Stimulated activated CD4-positive, alpha-beta T cell treated with anti-CD3 and anti-CD28 coated beads, TNF-alpha, amount 100 ng/mL, for 24 hours (primary cell): ENCODE measurements at regions not wholly inside any gene's neighbourhood (a gene's known extent, or its start where the extent isn't known, plus 50 kb on each side); places are given as distances from the start of the nearest gene placed in this dataset.
A peak's percentile ranks its signal among the peaks of the same experiment; 100 is the strongest.
"Not testable (repeated sequence)": the region's sequence is repeated elsewhere in the genome, so short reads cannot be mapped to it uniquely, and the experiment has no call there.

Experiments used
- DNase-seq, 3 experiments: peaks; one replicate each; pipeline ENCODE4 v3.0.0-alpha.2; 2020; ENCODE audit warnings: low read depth in 3 of 3

DNA sequence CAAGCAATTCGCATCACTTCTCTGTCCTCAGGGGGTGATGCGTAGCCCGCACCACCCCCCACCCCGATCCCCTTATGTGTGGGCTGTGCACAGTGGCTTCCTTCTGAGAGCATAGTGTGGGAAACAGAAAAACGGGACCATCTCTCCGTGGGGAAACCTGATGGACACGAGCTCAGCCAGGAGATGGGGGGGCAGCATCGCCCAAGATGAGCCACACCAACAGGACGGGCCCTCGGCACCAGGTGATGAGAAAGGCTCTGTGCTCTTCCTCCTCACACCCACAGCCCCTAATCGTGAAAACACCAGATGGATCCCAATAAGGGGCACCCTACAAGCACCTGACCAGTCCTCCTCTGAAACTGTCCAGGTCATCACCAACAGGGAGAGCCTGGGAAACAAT, 153.6 kb downstream of the SHANK2 start:
- no peak for DNase-seq

DNA sequence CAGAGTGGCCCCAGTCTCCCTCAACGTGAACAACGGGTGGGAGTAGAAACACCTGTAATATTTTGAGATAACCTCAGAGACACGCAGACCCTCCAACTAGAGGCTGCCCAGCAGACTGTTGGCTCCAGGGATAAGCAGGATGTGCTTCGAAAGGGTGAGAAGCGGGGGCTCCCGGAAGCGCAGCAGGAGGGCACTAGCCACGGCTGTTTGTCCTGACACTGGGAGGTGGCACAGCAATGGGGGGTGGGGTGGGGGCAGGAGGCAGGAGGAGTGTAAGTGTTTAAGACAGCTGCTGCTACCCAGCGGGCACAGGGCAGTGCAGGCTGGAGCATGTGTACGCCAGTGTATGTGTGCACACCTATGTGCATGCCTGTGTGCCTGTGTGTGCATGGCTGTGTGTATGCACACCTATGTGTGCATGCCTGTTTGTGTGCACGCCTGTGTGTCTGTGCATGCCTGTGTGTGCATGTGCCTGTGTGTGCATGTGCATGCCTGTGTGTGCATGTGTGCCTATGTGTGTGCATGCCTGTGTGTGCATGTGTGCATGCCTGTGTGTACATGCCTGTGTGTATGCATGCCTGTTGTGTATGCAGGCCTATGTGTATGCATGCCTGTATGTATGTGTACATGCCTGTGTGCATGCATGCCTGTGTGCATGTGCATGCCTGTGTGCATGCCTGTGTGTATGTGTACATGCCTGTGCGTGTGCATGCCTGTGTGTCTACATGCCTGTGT, 154.7 kb downstream of the SHANK2 start:
- no peak for DNase-seq

DNA sequence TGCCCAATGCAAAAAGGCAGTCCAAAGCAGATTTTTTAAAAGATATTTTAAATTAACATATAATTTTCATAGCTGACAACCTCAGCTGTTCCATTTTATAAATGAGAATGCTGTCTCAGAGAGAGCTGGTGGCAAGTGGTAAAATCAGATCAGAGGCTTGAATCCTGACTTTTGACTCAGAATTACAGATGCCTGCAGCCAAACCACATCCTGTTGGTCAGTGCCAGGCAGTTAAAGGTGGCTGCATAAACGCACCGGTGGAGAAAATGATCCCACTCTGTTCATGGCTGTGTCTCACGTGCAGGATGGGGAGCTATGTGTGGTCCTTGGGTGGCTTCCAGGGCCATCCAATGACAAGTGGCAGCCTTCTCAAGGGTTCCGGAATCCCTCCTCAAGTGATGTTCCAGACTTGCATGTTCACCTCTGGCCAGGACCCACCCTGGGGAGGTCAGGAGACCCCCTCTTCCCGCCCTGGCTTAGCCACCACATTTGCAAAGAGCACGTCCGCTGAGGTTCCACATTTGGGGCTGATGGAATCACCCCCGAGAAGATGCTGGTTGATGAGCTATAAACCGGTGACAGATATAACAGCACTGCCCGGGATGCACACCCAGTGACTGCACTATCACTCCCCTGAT, 155.5 kb downstream of the SHANK2 start:
- DNase-seq: no peak

DNA sequence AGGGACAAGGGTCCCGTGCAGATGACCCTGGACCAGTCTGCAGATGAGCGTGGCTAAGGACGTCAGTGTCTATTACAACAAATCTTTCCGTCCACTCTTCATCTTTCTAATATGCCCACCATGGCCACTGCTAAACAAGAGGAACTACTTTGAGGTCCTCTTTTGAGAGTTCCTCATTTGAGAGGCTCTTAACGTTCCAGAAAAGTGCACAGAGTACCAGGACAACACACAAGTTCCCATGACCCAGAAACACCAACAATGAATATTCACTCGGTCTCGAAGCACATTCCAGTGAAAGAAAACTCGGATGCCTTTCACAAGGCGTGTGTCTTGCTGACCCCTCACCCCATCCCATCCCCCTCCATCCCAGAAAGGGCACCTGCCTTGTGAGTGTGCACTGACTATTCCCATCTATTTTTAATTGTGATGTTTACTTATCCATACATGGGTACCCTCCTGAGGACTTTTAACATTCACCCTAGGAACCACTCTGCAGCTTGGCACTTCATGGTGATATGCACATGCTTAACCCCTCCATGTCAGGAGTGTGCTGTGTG, 157.0 kb downstream of the SHANK2 start:
- no peak for DNase-seq

DNA sequence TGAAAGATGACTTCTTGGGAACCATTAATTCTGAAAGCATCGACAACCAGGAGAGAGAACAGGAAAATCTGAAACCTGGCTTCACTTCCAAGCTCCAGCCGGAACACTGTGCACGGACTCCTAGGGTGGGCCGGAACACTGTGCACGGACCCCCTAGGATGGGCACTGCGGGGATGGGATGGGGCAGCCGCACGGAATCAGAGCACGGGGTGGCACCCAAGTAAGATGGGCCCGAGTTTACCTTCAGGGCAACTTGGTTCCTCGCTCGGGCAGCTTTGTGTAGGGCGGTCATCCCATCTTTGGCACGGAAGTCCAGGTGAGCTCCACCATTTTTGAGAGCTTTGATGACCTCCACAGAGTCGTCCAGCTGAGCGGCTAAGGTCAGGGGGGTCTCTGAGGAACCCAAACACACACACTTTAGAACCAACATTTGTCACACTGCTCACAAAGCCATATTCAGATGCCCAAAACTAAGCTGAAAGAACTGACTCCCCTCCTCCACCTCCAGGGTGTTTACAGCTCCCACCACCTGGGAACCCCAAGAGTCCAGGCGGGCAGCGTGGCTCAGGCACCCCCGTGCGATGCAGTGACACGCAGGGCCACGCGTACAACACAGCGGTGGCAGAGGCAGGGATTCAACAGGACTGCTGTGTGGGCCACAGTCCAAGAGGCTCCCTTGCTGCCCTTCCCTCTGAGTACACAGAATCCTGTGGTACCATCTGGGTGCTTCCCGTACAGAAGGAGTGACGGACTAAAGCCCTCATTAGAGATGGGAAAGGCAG, 157.9 kb downstream of the SHANK2 start:
- no peak for DNase-seq

DNA sequence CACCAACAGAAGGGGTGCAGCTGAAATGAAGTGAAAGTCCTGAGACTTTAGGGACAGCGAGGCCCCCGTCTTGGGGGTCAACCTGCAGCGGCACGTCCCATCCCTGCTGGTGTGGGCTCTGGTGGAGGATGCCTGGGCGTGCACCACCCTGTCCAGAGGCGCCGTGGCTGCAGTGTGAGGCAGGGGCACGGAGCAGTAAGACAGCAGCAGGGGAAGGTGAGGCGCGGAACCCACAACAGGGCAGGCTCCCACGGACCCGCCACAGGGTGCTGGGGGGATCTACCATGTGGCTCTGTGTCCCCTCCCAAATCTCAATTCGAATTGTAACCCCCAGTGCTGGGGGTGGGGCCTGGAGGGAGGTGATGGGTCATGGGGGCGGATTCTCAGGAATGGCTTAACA, 158.6 kb downstream of the SHANK2 start:
- no peak for DNase-seq

DNA sequence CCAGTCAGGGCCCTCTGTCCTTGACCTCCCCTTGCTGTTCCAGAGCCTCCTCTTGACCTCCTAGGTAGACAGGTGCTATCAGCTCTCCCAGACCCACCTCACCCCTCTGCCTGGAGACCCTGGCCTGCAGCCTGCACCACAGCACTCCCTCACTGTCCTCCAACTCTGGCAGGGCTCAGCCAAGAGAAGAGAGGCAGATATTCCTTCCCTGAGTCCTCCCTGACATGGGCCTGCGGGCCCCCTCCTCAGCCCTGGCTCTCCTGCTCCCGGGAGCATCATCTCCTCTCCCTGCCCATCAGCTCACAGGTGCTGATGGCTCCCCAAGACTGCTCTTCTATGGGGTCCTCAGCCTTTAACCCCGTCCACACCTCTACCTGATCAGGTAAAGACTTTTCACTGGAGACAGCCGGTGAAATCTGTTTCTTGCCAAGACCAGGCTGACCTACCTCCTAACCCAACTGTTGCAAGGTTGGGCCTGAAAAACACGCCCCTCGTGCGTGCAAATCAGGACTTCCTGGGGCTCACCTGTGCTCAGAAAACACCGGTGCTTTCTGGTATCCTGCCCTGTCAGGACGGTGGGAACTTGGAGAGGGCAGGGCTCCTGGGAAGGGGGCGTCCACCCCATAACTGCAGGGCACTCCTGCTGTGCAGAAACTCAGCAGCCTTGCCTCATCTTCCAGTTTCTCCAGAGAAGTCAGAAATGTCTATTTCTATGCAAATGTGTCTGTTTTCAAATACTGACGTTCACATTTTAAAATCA, 160.7 kb downstream of the SHANK2 start:
- DNase-seq: no peak

DNA sequence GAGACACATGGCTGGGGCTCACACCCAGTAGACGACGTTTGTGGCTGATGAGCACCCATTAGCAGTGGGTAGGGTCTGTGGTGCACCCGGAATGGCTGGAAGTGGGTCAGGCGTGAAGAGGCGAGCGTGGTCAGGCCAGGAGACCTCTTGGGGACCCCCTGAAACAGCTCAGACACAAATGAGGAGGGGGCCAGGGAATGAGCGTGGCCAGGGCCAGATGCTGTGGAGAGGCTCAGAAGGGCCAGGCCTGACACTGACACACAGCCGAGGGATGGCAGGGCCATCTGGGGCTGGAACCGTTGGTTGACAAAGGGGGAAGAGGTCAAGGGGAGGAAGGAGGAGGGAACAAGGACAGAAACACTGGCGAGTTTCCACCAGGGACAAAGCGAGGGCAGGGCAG, 162.8 kb downstream of the SHANK2 start:
- DNase-seq: no peak

DNA sequence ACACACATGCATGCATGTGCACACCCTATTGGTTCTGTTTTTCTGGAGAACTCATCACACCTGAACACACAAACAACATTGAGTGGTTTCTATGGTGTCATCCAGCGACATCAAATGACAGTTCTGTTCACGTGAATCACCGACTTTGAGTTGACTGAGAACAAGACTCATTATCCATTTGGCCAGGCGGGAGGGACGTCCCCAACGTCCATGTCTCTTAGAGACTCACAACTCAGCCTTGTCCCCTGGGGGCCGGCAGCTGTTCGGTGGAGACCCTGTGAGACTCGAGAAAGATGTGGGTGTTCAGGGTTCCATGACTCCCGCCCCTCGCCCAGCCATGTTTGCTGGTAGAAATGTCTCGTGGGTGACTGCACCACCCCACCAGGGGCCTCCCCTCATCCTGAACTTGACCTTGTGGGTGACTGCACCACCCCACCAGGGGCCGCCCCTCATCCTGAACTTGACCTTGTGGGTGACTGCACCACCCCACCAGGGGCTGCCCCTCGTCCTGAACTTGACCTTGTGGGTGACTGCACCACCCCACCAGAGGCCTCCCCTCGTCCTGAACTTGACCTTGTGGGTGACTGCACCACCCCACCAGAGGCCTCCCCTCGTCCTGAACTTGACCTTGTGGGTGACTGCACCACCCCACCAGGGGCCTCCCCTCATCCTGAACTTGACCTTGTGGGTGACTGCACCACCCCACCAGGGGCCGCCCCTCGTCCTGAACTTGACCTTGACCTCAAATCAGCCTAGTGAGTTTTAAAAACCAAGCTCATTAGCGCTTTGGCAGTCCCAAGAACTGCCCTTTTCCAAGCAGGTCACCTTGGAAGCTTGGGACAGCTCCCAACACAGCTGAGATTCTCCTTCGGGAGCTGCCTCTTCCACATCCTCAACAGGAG, 163.8 kb downstream of the SHANK2 start:
- not testable (repeated sequence) for DNase-seq

DNA sequence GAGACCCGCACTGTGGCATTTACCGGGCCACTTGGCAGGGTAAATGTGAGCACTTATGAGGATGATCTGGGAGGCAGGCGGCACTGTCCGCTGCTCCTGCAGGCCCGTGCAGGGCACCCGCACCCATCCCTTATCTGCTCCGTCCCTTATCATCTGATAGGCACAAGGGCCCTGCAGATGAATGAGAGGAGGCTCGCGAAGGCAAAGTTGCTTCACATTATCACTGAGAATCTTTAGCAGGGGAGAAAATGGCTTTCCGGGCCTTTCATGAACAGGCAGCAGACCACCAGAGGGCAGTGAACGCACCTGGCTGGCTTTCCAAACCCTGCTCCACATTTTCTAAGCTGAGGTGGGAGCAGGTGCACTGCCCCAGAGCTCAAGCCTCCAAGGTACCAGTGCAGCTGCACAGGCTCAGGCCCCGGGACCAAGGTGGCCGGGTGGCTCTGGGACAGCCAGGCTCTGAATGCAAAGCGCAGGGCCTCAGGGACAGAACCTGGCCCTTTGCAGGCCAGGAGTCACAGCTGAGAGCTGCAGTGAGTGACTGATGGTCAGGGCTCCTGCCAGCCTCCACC, 165.6 kb downstream of the SHANK2 start:
- DNase-seq: peak in 1 of 3 experiments; percentile 1

DNA sequence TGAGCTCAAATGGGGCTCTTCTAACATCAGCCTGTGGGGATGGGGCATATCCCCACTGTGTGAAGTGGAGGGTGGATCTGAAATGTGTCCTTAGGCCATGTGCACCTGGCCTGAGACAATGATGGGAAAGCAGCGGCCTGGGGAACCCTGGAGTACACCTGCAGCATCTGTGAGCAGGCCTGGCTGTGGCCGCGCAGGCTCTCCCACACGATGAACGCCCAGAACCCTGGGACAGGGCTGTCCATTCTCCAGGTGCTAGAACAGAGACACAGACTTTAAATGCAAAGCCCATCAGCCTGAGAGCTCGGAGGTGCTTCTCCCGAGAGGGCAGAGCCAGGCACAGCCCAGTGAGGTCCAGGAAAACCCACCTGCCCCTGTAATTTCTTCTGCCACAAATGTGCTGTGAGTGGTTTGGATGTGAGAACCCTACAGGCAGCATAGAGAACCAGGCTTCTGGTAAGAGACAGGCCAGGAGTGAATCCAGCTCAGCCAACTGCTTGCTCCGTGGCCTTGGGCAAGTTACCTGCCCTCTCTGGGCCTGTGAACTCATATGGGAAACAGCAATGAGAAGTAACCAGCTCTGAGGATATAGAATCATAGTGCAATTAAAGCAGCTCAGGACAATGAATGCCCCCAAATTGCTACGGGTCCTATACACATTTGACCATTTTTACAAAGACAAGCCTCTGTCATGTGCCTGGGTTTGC, 167.9 kb downstream of the SHANK2 start:
- no peak for DNase-seq

DNA sequence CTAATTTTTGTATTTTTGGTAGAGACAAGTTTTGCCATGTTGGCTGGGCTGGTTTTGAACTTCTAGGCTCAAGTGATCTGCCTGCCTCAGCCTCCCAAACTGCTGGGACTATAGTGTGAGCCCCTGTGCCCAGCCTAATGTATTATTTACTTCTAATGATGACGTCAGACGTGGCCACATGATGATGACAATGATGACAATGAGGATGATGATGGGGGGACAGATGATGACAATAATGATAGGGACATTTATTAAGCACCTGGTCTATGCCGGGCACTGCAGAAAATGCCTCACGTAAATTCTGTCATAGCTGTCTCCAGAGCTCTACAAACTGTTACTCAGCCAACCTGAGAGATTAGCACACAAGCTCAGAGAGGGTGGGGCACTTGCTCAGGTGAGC, 169.3 kb downstream of the SHANK2 start:
- no peak for DNase-seq

DNA sequence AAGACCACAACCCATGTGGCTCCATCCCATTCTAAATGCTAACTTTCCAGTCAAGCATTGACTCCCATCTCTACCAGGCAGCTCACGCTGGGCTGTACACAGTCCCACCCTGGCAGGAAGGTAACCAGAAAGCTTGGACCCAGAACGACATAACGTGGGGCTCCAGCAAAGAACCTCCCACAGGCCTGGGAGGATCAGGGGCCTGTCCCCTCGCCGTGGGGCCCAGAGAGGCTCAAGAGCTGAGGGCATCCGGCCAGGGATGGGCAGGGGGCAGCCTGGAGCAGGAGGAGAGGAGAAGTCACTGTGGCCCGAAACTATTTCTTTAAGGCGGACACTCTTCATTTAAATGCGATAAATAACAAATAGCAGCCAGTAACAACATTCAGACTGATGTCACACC, 169.9 kb downstream of the SHANK2 start:
- DNase-seq: no peak

DNA sequence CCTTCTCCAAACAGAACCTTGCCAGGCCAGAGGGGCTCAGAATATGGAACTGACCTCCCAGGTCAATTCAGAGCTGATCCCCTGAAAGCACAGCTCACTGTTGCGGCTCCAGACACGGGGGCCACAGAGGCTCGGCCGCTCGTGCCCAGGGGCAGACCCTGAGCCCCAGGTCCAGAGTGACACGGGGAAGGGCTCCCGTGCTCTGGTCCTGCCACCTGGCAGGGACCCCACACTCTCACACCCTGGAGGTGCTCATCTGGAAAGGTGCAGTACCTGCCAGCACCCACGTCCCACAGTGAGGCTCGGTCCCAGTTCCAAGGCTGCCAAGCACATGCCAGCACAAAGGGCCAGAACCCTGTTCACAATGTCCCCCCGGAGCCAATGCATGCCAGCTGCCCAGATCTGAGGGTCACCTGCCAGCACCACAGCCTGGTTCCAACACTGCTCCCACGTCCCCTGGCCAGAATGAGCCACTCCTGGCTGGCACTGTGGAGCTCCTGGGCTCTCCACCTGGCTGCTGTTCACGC, 170.6 kb downstream of the SHANK2 start:
- no peak for DNase-seq

DNA sequence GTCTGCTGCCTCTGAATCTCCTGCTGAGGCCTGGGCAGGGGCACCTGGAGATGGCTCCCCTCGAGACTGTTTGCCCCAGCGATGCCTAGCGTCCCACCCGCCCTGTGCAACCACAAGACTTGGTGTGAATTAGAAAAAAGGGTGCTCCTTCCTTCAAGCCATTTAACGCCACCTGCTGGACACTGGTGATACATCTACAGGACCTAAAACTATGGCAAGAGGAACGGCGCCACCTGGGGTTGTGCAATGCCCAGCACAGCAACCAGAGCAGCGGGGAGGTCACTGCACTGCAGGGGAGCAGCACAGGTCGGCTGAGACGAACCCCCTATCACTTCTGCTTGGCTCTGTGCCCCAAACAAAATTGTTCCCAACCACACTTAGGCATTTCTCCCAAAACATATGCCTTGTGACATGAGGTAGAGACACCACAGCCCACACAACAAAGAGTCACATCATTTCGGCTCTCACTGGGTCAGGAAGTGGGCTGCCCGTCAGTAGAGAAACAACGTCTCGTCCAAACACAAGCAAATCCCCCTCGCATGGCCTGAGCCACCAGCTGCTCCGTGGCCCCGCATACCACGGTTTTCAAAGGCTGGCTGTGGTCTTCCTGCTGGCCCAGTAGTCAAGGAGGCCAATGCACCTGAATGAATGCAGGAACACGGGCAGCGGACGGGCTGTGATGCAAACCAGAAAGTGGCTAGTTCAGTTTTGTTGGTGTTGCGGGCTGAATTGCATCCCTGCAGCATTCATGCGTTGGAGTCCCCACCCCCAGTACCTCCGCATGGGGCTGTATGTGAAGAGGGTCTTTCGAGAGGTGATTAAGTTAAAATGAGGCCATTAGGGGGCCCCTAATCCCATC, 171.9 kb downstream of the SHANK2 start:
- DNase-seq: peak; percentile 5 to 51 (median 16)

DNA sequence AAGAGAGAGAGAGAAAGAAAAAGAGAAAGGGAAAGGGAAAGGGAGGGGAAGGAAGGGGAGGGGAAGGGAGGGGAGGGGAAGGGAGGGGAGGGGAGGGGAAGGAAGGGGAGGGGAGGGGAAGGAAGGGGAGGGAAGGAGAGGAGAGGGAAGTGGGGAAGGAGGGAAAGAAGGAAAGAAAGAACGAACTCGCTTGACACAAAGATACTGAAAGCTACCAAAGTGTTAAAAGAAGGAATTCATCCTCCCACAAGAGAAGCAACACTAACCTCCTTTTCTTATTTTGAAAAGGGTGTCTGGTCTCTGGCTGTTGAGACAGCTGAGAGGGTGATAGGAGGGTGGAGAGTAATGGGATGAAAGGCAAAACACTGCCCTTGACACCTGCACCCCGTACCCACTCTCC, 172.6 kb downstream of the SHANK2 start:
- no peak for DNase-seq

DNA sequence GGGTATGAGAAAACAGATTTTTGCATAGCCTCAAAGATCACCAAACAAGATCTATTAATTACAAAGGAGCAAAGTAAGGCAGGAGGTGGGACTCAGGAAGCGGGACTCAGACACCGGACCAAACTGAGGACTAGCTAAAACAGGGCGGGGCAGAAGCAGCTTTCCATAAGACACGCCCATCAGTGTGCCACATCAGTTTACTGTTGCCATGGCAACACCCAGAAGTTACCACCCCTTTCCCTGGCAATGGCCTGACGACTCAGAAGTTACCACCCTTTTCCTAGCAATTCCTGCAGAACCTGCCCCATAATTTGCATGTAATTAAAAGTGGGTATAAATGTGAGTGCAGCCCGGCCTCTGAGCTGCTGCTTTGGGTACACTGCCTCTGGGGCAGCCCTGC, 173.9 kb downstream of the SHANK2 start:
- DNase-seq: no peak

DNA sequence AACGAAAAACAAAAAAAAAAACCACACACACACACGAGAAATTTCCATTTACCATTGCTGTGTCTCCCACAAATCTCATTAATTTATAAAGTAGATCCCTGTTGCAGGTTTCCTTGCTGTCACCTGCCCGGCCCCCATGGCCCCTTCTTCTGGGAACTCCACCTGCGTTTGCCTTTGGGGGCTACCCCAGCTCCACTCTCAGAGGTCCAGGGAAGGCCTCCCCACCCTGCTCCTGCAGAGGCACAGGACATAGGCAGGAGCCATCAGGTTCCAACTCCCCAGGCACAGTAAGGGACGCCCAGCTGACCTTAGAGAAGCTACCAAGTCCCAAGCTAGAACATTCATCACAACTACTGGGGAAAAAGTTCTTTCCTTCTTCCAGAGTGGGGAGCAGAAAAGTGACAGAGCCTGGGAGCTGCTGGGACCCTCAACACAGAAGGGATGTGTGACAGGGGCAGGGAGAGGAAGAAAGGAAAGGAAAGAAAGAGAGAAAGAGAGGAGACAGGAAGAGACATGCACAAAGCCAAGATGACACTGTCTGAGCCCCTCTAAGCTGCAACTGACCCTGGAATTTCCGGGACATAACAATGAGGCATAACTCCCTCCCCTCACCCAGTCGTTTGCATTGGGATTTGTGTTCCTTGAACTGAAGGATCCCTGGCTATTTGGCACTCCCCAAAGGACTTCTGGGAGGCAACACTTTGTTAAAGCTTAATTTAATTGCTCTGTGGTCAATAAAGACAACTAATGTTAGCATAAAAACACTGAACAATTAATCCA, 175.7 kb downstream of the SHANK2 start:
- no peak for DNase-seq
